ENCODE measurements at regions not wholly inside any gene's neighbourhood (a gene's known extent, or its start where the extent isn't known, plus 50 kb on each side); places are given as distances from the start of the nearest gene placed in this dataset.

DNA sequence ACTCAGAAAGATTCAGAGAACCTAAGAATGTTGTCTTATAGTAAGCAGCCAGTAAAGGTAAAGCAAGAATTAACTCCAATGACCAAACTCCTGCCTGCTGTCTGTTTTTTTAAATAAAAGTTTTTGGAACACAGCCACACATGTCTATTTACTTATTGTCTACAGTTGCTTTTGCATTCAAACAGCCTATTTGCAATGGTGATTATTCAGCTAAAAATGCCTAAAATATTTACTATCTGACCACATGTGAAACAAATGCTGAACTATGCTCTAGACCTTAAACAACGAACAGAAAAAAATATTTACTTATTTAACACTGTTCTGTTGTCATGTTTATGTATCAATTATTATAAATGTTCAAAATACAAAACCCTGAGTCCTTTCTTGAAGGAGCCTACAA is 1246.6 kb downstream of the FAM181B start:
- Histone ChIP-seq H3K9me2 (ENCODE audit: insufficient read depth, low read length) (no peaks in the 10 kb centered on the region), H4K20me1 (ENCODE audit: insufficient read depth, low read length) (no peaks in the 10 kb centered on the region), H3K36me3 (ENCODE audit: insufficient read depth, low read length) (no peaks in the 10 kb centered on the region), H3K27ac (ENCODE audit: low read depth, low read length, poor library complexity, severe bottlenecking) (no peak overlapping the region), H3K9me3 (ENCODE audit: low read length) (no peaks in the 10 kb centered on the region), H2AFZ (ENCODE audit: low read length) (no peak overlapping the region), H3K4me1 (ENCODE audit: insufficient read depth, low read length, poor library complexity, severe bottlenecking) (no peaks in the 10 kb centered on the region), H3K4me2 (ENCODE audit: low read length) (no peak overlapping the region), H3K4me3 (ENCODE audit: low read depth, low read length, poor library complexity, severe bottlenecking) (no peak overlapping the region), H3K79me2 (ENCODE audit: insufficient read depth, low read depth, low read length) (no peaks in the 10 kb centered on the region)
- intact Hi-C loops (cut with micrococcal nuclease; ENCODE audit: unreplicated experiment): no loop called here
- ChIA-PET POLR2A (no interaction called here), CTCF (ENCODE audit: unreplicated experiment) (no interaction called here)
- no TSS peak for BruUV-seq (replicated peaks)
- no peak for TF ChIP-seq EZH2phosphoT487 (IDR thresholded peaks at IDR 0.05; ENCODE audit: borderline replicate concordance, low read depth, low read length)
- TF ChIP-seq, protein P1, sequence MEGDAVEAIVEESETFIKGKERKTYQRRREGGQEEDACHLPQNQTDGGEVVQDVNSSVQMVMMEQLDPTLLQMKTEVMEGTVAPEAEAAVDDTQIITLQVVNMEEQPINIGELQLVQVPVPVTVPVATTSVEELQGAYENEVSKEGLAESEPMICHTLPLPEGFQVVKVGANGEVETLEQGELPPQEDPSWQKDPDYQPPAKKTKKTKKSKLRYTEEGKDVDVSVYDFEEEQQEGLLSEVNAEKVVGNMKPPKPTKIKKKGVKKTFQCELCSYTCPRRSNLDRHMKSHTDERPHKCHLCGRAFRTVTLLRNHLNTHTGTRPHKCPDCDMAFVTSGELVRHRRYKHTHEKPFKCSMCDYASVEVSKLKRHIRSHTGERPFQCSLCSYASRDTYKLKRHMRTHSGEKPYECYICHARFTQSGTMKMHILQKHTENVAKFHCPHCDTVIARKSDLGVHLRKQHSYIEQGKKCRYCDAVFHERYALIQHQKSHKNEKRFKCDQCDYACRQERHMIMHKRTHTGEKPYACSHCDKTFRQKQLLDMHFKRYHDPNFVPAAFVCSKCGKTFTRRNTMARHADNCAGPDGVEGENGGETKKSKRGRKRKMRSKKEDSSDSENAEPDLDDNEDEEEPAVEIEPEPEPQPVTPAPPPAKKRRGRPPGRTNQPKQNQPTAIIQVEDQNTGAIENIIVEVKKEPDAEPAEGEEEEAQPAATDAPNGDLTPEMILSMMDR (conservative IDR thresholded peaks at IDR 0.05; ENCODE audit: low read length): no peak
- DNase-seq (ENCODE audit: low spot score): no peak

DNA sequence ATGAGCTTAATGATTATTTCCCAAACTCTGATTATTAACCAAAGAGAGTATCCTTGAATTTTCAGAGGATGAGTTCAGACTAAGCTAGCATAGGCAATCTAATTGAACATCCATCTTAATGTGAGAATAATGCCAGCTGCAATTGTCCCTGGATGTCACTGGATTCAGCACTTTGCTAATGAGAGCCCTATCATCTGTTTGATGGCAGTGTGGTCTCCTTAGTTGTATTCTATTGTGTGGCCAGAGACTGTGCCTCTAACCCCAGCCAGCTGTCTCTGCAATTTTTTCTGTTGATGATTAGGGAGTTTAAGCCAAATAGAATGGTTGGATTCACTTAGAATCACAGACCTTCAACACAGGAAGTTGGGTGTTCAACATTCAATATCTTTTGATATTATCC is 1249.5 kb downstream of the FAM181B start:
- H3K79me2 ChIP-seq (ENCODE audit: insufficient read depth, low read depth, low read length): no peaks in the 10 kb centered on the region
- no peak overlapping the region for H2AFZ ChIP-seq (ENCODE audit: low read length)
- TF ChIP-seq, protein P1 (conservative IDR thresholded peaks at IDR 0.05; ENCODE audit: low read length): no peak
- TF ChIP-seq EZH2phosphoT487 (IDR thresholded peaks at IDR 0.05; ENCODE audit: borderline replicate concordance, low read depth, low read length): no peak
- H3K9me2 ChIP-seq (ENCODE audit: insufficient read depth, low read length): no peaks in the 10 kb centered on the region
- no peak overlapping the region for H3K4me2 ChIP-seq (ENCODE audit: low read length)
- no TSS peak for BruUV-seq (replicated peaks)
- H3K27ac ChIP-seq (ENCODE audit: low read depth, low read length, poor library complexity, severe bottlenecking): no peak overlapping the region
- no peaks in the 10 kb centered on the region for H3K4me1 ChIP-seq (ENCODE audit: insufficient read depth, low read length, poor library complexity, severe bottlenecking)
- no peaks in the 10 kb centered on the region for H3K36me3 ChIP-seq (ENCODE audit: insufficient read depth, low read length)
- ChIA-PET CTCF (ENCODE audit: unreplicated experiment) (no interaction called here), POLR2A (interaction anchor here (0.7 to 1.1 kb wide), 2 partner anchors 8 to 209 kb away, joined by 3 read pairs; no protein-coding TSS in a partner anchor)
- no peaks in the 10 kb centered on the region for H4K20me1 ChIP-seq (ENCODE audit: insufficient read depth, low read length)
- no peak overlapping the region for H3K4me3 ChIP-seq (ENCODE audit: low read depth, low read length, poor library complexity, severe bottlenecking)
- H3K9me3 ChIP-seq (ENCODE audit: low read length): no peaks in the 10 kb centered on the region
- intact Hi-C loops (cut with micrococcal nuclease; ENCODE audit: unreplicated experiment): no loop called here
- DNase-seq (ENCODE audit: low spot score): no peak

GRCh38 chr11:81477277-81477676 is 1256.4 kb downstream of the FAM181B start:
- Histone ChIP-seq H3K36me3 (ENCODE audit: insufficient read depth, low read length) (no peaks in the 10 kb centered on the region), H2AFZ (ENCODE audit: low read length) (no peak overlapping the region), H3K79me2 (ENCODE audit: insufficient read depth, low read depth, low read length) (no peaks in the 10 kb centered on the region), H3K4me2 (ENCODE audit: low read length) (no peak overlapping the region), H3K4me1 (ENCODE audit: insufficient read depth, low read length, poor library complexity, severe bottlenecking) (no peaks in the 10 kb centered on the region), H3K9me2 (ENCODE audit: insufficient read depth, low read length) (no peaks in the 10 kb centered on the region), H3K27ac (ENCODE audit: low read depth, low read length, poor library complexity, severe bottlenecking) (no peak overlapping the region), H3K9me3 (ENCODE audit: low read length) (no peaks in the 10 kb centered on the region), H4K20me1 (ENCODE audit: insufficient read depth, low read length) (no peaks in the 10 kb centered on the region), H3K4me3 (ENCODE audit: low read depth, low read length, poor library complexity, severe bottlenecking) (no peak overlapping the region)
- POLR2A ChIA-PET: no interaction called here
- no TSS peak for BruUV-seq (replicated peaks)
- DNase-seq (ENCODE audit: low spot score): no peak
- CTCF ChIA-PET (ENCODE audit: unreplicated experiment): no interaction called here
- intact Hi-C loops (cut with micrococcal nuclease; ENCODE audit: unreplicated experiment): no loop called here
- no peak for TF ChIP-seq EZH2phosphoT487 (IDR thresholded peaks at IDR 0.05; ENCODE audit: borderline replicate concordance, low read depth, low read length)
- TF ChIP-seq, protein P1 (conservative IDR thresholded peaks at IDR 0.05; ENCODE audit: low read length): no peak
